Type B pancreatic cell (in vitro differentiated cells): ENCODE measurements at regions not wholly inside any gene's neighbourhood (a gene's known extent, or its start where the extent isn't known, plus 50 kb on each side); places are given as distances from the start of the nearest gene placed in this dataset.

Experiments used
- DNase-seq: peaks from one replicate; pipeline ENCODE4 v3.0.0; 2021; ENCODE audit warnings: mixed read lengths; ENCODE audit not compliant: unreplicated experiment; ENCODE audit errors: extremely low spot score
- H3K27ac Mint-ChIP-seq: 2 replicates; pipeline ENCODE4 v1.8.0; 2021; ENCODE audit warnings: mild to moderate bottlenecking, mixed read lengths
- H3K27me3 Mint-ChIP-seq: 2 replicates; pipeline ENCODE4 v1.8.0; 2021; ENCODE audit warnings: mixed read lengths
- H3K36me3 Mint-ChIP-seq: 2 replicates; pipeline ENCODE4 v1.8.0; 2021; ENCODE audit warnings: mixed read lengths
- H3K4me1 Mint-ChIP-seq: one replicate; pipeline ENCODE4 v1.8.0; 2021; ENCODE audit warnings: mixed read lengths; ENCODE audit not compliant: unreplicated experiment
- H3K4me3 Mint-ChIP-seq: 2 replicates; pipeline ENCODE4 v1.8.0; 2021; ENCODE audit warnings: mild to moderate bottlenecking, mixed read lengths
- H3K9me3 Mint-ChIP-seq: 2 replicates; pipeline ENCODE4 v1.8.0; 2021; ENCODE audit warnings: mixed read lengths
- TF ChIP-seq, protein P1 (sequence below): fragments of 200-600 bp; sonication (generic); conservative IDR thresholded peaks from 2 replicates; pipeline ENCODE4 v1.5.0; 2021; ENCODE audit warnings: antibody characterized with exemption, mild to moderate bottlenecking

DNA sequence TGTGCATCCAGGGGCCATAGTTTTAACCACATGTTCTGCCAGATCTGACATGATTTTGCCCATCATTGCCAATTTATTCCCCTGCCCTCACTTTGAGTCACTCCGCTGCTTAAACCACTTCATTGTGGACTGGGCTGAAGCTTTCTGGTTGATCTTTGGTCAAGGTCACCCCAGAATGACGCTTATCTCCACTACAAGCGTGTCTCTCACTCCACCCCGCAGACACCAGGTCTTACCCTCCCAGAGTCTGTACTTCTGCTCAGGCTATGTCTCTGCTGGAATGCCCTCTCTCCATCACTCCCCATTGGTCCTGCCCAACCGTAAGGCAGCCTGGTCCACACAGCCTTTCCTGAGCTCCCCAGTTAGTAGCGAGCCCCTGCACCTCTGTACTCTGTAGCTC is 170.5 kb upstream of the SYT13 start:
- Mint-ChIP-seq H3K9me3 (peaks cover 5% of the 10 kb centered on the region), H3K36me3 (no peaks in the 10 kb centered on the region), H3K27me3 (peaks cover 31% of the 10 kb centered on the region), H3K27ac (no peak overlapping the region), H3K4me3 (no peak overlapping the region), H3K4me1 (no peaks in the 10 kb centered on the region)
- TF ChIP-seq, protein P1, sequence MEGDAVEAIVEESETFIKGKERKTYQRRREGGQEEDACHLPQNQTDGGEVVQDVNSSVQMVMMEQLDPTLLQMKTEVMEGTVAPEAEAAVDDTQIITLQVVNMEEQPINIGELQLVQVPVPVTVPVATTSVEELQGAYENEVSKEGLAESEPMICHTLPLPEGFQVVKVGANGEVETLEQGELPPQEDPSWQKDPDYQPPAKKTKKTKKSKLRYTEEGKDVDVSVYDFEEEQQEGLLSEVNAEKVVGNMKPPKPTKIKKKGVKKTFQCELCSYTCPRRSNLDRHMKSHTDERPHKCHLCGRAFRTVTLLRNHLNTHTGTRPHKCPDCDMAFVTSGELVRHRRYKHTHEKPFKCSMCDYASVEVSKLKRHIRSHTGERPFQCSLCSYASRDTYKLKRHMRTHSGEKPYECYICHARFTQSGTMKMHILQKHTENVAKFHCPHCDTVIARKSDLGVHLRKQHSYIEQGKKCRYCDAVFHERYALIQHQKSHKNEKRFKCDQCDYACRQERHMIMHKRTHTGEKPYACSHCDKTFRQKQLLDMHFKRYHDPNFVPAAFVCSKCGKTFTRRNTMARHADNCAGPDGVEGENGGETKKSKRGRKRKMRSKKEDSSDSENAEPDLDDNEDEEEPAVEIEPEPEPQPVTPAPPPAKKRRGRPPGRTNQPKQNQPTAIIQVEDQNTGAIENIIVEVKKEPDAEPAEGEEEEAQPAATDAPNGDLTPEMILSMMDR: no peak
- DNase-seq: no peak

- Mint-ChIP-seq H3K9me3 (peaks cover 5% of the 10 kb centered on the region), H3K4me1 (no peaks in the 10 kb centered on the region), H3K27me3 (peaks cover 24% of the 10 kb centered on the region), H3K36me3 (no peaks in the 10 kb centered on the region), H3K27ac (no peak overlapping the region), H3K4me3 (no peak overlapping the region)
- TF ChIP-seq, protein P1: no peak
- DNase-seq: no peak
These were observed 169.4 kb upstream of the SYT13 start for GRCh38 chr11:45455536-45455935.

DNA sequence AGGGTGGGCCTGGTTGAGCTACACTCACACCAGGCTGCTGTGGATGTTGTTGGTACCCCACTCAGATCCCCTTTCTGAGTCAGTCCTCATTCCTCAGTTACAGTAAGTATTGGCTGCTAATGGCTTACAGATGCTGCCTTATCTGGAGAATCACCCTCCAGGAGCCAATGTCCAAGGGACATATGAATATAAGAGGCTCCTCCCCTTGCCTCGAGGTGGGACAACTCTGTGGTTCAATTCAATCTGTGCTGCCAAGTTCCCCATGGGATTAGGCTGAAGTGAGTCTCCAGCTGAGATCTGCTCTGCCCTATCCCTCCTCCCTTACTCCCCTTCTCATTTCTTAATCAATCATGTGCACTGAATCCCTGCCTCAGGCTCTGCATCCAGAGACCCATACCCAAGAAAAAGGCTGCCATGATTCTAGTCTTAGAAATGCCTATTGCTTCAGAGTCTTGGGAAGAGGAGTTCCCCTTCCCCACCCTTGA is 168.8 kb upstream of the SYT13 start:
- no peaks in the 10 kb centered on the region for H3K4me1 Mint-ChIP-seq
- DNase-seq: no peak
- TF ChIP-seq, protein P1: no peak
- no peak overlapping the region for H3K27ac Mint-ChIP-seq
- H3K27me3 Mint-ChIP-seq: peaks cover 18% of the 10 kb centered on the region
- H3K9me3 Mint-ChIP-seq: peaks cover 5% of the 10 kb centered on the region
- H3K36me3 Mint-ChIP-seq: no peaks in the 10 kb centered on the region
- no peak overlapping the region for H3K4me3 Mint-ChIP-seq

DNA sequence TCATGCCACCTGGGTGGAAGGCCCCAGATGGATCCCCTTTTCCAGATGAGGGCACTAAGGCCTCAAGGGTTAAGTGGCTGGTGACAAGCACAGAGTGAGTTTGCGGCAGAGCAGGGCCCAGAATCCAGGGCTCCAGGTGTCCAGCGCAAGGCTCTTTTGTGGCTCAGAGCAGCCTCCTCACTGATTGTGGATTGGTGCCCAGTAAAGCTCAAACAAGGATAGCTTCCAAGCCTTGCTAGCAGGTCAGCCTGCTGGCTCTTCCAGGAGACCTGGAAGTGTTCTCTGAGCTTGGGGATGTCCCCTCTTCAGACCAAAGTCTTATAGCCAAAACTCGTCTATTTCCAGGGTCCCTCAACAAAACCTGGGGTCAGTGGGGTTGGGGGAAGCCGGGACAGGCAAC is 167.6 kb upstream of the SYT13 start:
- Mint-ChIP-seq H3K36me3 (no peaks in the 10 kb centered on the region), H3K9me3 (peaks cover 5% of the 10 kb centered on the region), H3K4me3 (no peak overlapping the region), H3K27ac (no peak overlapping the region), H3K27me3 (peaks cover 14% of the 10 kb centered on the region), H3K4me1 (no peaks in the 10 kb centered on the region)
- DNase-seq: no peak
- TF ChIP-seq, protein P1: no peak

DNA sequence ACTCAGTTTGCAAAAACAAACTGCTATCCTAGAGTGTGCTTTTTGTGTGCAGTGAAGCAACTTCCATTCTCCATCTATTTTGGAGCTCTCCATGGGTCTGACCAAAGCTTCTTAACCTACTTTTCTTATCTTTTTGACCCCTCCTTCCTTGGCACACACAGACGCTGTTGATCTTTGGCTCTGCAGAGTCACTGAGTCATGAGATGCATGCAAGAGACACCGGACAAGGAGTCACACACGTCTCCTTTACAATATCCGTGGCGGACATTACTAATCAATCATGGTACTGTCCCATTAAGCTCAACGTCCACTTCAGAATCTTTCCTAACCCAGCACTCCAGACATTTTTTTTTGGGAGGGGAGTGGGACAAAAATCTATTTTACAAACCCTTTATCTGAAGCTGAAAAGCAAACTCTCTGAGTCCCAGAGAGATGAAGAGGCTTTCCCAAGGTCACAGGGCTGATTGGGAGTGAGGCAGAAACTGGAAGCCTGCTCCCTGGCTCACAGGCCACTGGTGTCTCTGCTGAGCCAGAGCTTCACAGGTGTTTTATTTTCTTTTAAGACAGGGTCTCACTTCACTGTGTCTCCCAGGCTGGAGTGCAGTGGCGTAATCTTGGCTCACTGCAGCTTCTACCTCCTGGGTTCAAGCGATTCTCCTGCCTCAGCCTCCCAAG is 165.8 kb upstream of the SYT13 start:
- TF ChIP-seq, protein P1: no peak
- H3K27ac Mint-ChIP-seq: no peak overlapping the region
- peaks cover 5% of the 10 kb centered on the region for H3K9me3 Mint-ChIP-seq
- peaks cover 19% of the 10 kb centered on the region for H3K27me3 Mint-ChIP-seq
- no peaks in the 10 kb centered on the region for H3K36me3 Mint-ChIP-seq
- H3K4me1 Mint-ChIP-seq: peaks cover 5% of the 10 kb centered on the region
- DNase-seq: no peak
- H3K4me3 Mint-ChIP-seq: no peak overlapping the region
